GM21390 (cell line): ENCODE measurements at regions not wholly inside any gene's neighbourhood (a gene's known extent, or its start where the extent isn't known, plus 50 kb on each side); places are given as distances from the start of the nearest gene placed in this dataset.

Experiments
- ATAC-seq: cut with Tn5 transposase; IDR thresholded peaks from one replicate; pipeline ENCODE4 v1.9.1; 2021; ENCODE audit not compliant: unreplicated experiment

- ATAC-seq, result no peak
These were observed 110.4 kb downstream of the DAD1 start for GRCh38 chr14:22478670-22479069.

- no peak for ATAC-seq
These were observed 110.8 kb downstream of the DAD1 start for GRCh38 chr14:22478247-22478646.

GRCh38 chr14:22477569-22478194 is 111.3 kb downstream of the DAD1 start:
- ATAC-seq, result no peak

- no peak for ATAC-seq
These were observed 112.1 kb downstream of the DAD1 start for GRCh38 chr14:22476887-22477286.

- ATAC-seq, result no peak
These were observed 112.8 kb downstream of the DAD1 start for GRCh38 chr14:22476005-22476751.

GRCh38 chr14:22475381-22475780 is 113.6 kb downstream of the DAD1 start:
- ATAC-seq, result no peak

GRCh38 chr14:22474730-22475351 is 114.2 kb downstream of the DAD1 start:
- ATAC-seq, result no peak

- no peak for ATAC-seq
These were observed 115.8 kb downstream of the DAD1 start for GRCh38 chr14:22472935-22473854.

- ATAC-seq, result no peak
These were observed 116.6 kb downstream of the DAD1 start for GRCh38 chr14:22472466-22472865.

- ATAC-seq, result no peak
These were observed 117.4 kb downstream of the DAD1 start for GRCh38 chr14:22471545-22472121.

- no peak for ATAC-seq
These were observed 119.3 kb downstream of the DAD1 start for GRCh38 chr14:22469538-22470303.

- ATAC-seq, result no peak
These were observed 120.2 kb downstream of the DAD1 start for GRCh38 chr14:22468830-22469229.

- no peak for ATAC-seq
These were observed 122.5 kb downstream of the DAD1 start for GRCh38 chr14:22466491-22466890.

- ATAC-seq, result no peak
These were observed 123.7 kb downstream of the DAD1 start for GRCh38 chr14:22465201-22465840.

- peak; percentile 61 for ATAC-seq
These were observed 124.4 kb downstream of the DAD1 start for GRCh38 chr14:22464422-22465142.

- no peak for ATAC-seq
These were observed 125.3 kb downstream of the DAD1 start for GRCh38 chr14:22463763-22464173.

GRCh38 chr14:22462923-22463322 is 126.1 kb downstream of the DAD1 start:
- no peak for ATAC-seq

- ATAC-seq, result peak; percentile 56
These were observed 128.4 kb downstream of the DAD1 start for GRCh38 chr14:22460461-22461195.
